SW 1271 (cell line): ENCODE measurements at regions not wholly inside any gene's neighbourhood (a gene's known extent, or its start where the extent isn't known, plus 50 kb on each side); places are given as distances from the start of the nearest gene placed in this dataset.
A peak's percentile ranks its signal among the peaks of the same experiment; 100 is the strongest.

Source experiments
- DNase-seq, 2 experiments: peaks; one replicate each; lab custom pipeline; 2025; lab: John Stamatoyannopoulos, UW

GRCh38 chr9:90308691-90309090 lies 333.9 kb downstream of the DIRAS2 start:
- DNase-seq = no peak

GRCh38 chr9:90309809-90310520 lies 332.7 kb downstream of the DIRAS2 start:
- DNase-seq = no peak

GRCh38 chr9:90310521-90310876 lies 332.1 kb downstream of the DIRAS2 start:
- no peak for DNase-seq

- DNase-seq = no peak
Observed at GRCh38 chr9:90311811-90312210, 330.8 kb downstream of the DIRAS2 start.

- DNase-seq = no peak
Observed at GRCh38 chr9:90322296-90322695, 320.3 kb downstream of the DIRAS2 start.

- DNase-seq = no peak
Observed at GRCh38 chr9:90325913-90326653, 316.5 kb downstream of the DIRAS2 start.

GRCh38 chr9:90330231-90330630 lies 312.4 kb downstream of the DIRAS2 start:
- no peak for DNase-seq

GRCh38 chr9:90331826-90332575 lies 310.6 kb downstream of the DIRAS2 start:
- no peak for DNase-seq

- no peak for DNase-seq
Observed at GRCh38 chr9:90333226-90333625, 309.4 kb downstream of the DIRAS2 start.

GRCh38 chr9:90340421-90340820 lies 302.2 kb downstream of the DIRAS2 start:
- DNase-seq = peak in 1 of 2 experiments; percentile 35

- DNase-seq = no peak
Observed at GRCh38 chr9:90342607-90343006, 300.0 kb downstream of the DIRAS2 start.

- no peak for DNase-seq
Observed at GRCh38 chr9:90343366-90343765, 299.3 kb downstream of the DIRAS2 start.

- DNase-seq = peak in 1 of 2 experiments; percentile 25
Observed at GRCh38 chr9:90343991-90344390, 298.6 kb downstream of the DIRAS2 start.

- DNase-seq = no peak
Observed at GRCh38 chr9:90365666-90366065, 277.0 kb downstream of the DIRAS2 start.

- DNase-seq = no peak
Observed at GRCh38 chr9:90368241-90368640, 274.4 kb downstream of the DIRAS2 start.

- no peak for DNase-seq
Observed at GRCh38 chr9:90368928-90369327, 273.7 kb downstream of the DIRAS2 start.

GRCh38 chr9:90379771-90380170 lies 262.9 kb downstream of the DIRAS2 start:
- no peak for DNase-seq

GRCh38 chr9:90385146-90385545 lies 257.5 kb downstream of the DIRAS2 start:
- DNase-seq = no peak

- DNase-seq = no peak
Observed at GRCh38 chr9:90393365-90394152, 249.1 kb downstream of the DIRAS2 start.

GRCh38 chr9:90394871-90395270 lies 247.8 kb downstream of the DIRAS2 start:
- DNase-seq = no peak

- DNase-seq = no peak
Observed at GRCh38 chr9:90400091-90400490, 242.5 kb downstream of the DIRAS2 start.

GRCh38 chr9:90408659-90409058 lies 234.0 kb downstream of the DIRAS2 start:
- DNase-seq = no peak
